Left cardiac atrium (tissue), 4 donors: ENCODE measurements at regions not wholly inside any gene's neighbourhood (a gene's known extent, or its start where the extent isn't known, plus 50 kb on each side); places are given as distances from the start of the nearest gene placed in this dataset.
"Not testable (repeated sequence)": the region's sequence is repeated elsewhere in the genome, so short reads cannot be mapped to it uniquely, and the experiment has no call there.

Source experiments
- ATAC-seq, 2 donors: fragments of 200-7000 bp; cut with Tn5 transposase; one replicate each; pipeline ENCODE4 v1.9.1; 2020; ENCODE audit warnings: mild to moderate bottlenecking in 2 of 2, moderate library complexity in 2 of 2
- DNase-seq: peaks from one replicate; pipeline ENCODE4 v3.0.0-alpha.2; 2020
- intact Hi-C, 2 donors: fragments of 100-400 bp; cut with DNase I; formaldehyde crosslinking; loops; one replicate each; pipeline versions ENCODE4 v1.14.1 to v1.15.1; 2022 to 2023
- donor health status: DM: no; HTN: yes; CAD: no.
- donor health status: DM: no; HTN: yes; CAD: no; lungs with severe emphysema.
- donor health status: DM: yes; HTN: yes; CAD: no.
- donor health status: Dilated cardiomyopathy.

GRCh38 chr12:83515306-83516026 lies 828.8 kb downstream of the TMTC2 start:
- intact Hi-C loops = no loop called here
- ATAC-seq (no peak), DNase-seq (no peak)

GRCh38 chr12:83514372-83514771 lies 827.7 kb downstream of the TMTC2 start:
- DNase-seq (no peak), ATAC-seq (no peak)
- intact Hi-C loops = no loop called here

DNA sequence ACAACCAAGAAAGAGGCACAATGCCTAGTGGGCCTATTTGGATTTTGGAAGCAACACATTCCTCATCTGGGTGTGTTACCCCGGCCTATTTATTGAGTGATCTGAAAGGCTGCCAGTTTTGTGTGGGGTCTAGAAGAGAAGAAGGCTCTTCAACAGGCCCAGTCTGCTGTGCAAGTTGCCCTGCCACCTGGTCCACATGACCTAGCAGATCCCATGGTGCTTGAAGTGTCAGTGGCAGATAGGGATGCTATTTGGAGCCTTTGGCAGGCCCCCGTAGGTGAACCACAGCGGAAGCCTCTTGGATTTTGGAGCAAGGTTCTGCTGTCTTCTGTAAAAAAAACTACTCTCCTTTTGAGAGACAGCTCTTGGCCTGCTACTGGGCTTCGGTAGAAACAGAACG lies 820.1 kb downstream of the TMTC2 start:
- intact Hi-C loops = no loop called here
- ATAC-seq = no peak
- DNase-seq = no peak

DNA sequence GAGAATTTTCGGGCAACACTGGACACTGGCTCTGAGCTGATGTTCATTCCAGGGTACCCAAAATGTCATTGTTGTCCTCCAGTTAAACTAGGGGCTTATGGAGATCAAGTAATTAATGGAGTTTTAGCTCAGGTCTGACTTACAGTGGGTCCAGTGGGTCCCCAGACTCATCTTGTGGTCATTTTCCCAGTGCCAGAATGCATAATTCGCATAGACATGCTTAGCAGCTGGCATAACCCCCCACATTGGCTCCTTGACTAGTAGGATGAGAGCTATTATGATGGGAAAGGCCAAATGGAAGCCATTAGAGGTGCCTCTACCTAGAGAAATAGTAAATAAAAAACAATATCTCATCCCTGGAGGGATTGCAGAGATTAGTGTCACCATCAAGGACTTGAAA lies 818.9 kb downstream of the TMTC2 start:
- ATAC-seq (no peak), DNase-seq (no peak)
- intact Hi-C loops = no loop called here

DNA sequence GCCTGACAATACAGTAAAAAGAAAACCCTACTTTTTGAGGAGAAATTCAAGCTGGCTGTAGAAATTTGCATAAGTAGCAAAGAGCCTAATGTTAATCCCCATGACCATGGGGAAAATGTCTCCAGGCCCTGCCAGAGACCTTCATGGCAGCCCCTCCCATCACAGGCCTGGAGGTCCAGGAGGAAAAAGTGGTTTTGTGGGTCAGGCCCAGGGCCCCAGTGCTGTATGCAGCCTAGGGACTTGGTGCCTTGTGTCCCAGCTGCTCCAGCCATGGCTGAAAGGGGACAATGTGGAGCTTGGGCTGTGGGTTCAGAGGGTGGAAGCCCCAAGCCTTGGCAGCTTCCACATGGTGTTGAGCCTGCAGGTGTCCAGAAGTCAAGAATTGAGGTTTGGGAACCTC lies 813.2 kb downstream of the TMTC2 start:
- ATAC-seq, intact Hi-C loops, DNase-seq: not testable (repeated sequence)

DNA sequence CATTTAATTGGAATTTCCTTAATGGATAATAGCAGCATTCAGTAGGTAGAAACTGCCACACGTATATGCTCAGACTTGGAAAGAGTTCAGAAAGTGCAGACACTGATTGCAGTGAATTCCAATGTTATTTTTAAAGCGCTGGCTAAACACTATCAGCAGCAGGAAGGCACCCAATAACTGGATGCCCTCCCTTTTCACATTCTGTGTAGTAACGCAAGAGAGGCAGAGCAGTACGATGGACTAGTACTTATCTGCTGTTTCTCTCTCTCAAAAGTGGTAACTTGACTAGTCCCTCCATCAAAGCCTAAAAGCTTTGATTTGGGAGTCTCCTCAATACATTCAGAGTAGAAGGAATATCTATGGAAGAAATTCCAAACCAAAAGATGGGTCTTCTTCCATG lies 791.0 kb downstream of the TMTC2 start:
- intact Hi-C loops = no loop called here
- DNase-seq = no peak
- ATAC-seq = peak; percentile 56 to 63

DNA sequence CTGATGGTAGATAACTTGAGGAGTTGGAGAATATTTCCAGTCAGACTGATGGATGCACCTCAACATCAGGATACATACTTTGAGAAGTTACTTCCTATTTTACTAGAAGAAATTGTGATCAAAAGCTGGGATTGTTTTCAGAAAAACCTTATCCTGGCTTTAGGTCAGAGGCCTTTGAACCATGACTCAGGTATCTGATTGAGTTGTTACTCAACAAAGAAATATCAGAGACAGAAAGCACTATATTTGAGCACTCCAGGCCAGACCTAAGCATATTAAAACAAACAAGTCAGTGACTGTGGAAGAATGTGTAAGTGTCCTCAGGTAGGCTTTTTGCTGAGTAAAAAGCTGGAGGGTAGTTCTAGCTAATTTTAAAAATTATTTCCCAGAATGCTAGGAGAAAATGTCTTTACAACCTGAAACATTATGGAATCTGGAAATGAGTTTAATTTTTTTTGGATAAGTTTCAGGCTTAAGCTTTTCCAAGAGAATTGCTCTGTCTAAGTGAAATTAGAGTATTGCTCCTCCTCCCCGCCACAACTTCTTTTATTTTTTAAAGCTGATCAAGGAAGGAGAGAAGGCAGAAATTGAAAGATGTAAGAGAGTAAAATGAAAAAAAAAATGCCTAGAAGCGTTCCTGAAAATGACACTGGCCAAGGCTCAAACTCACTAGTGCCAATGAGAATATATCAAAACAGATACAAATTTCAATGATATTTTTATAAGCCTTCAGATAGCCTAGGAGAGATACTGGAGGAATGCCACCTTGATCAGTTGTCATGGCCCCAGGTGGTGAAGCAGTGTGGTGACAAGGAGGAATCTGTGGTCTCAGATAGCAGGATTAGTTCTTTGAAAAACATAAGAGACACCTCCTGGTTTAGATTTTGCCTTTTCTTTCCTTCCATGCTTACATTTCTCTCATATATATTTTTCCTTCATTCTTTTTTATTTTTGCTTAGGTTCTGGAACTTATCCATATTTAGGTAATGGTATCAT lies 790.3 kb downstream of the TMTC2 start:
- intact Hi-C loops = no loop called here
- DNase-seq (no peak), ATAC-seq (no peak)

- DNase-seq (no peak), ATAC-seq (no peak)
- intact Hi-C loops = no loop called here
Measured at GRCh38 chr12:83476006-83476405, 789.3 kb downstream of the TMTC2 start.

DNA sequence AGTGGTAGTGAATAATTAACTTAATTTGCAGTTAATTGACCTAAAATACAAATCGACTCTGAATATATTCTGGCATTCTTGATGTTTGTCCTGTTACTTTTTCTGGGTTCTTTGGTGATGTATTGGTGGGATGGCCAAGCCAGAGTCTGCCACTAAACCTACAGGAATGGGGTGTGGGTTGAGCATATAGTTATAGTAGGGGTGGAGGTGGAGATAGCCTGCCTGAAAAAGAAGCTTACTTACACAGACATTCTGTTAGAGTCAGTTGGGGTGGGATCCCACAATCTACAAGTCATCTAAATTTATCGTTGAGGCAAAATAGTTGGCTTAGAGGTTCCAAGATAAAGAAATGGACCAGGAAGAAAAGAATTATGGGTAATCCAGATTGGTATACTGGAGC lies 787.7 kb downstream of the TMTC2 start:
- no peak for DNase-seq
- ATAC-seq = no peak
- intact Hi-C loops = no loop called here

GRCh38 chr12:83473408-83474095 lies 786.8 kb downstream of the TMTC2 start:
- no peak for ATAC-seq
- intact Hi-C loops = no loop called here
- DNase-seq = no peak

- DNase-seq (no peak), ATAC-seq (no peak)
- intact Hi-C loops = no loop called here
Measured at GRCh38 chr12:83472772-83473171, 786.1 kb downstream of the TMTC2 start.

- ATAC-seq (no peak), DNase-seq (no peak)
- intact Hi-C loops = no loop called here
Measured at GRCh38 chr12:83472350-83472749, 785.6 kb downstream of the TMTC2 start.

- no peak for DNase-seq
- ATAC-seq = no peak
- intact Hi-C loops = no loop called here
Measured at GRCh38 chr12:83471341-83471740, 784.6 kb downstream of the TMTC2 start.

DNA sequence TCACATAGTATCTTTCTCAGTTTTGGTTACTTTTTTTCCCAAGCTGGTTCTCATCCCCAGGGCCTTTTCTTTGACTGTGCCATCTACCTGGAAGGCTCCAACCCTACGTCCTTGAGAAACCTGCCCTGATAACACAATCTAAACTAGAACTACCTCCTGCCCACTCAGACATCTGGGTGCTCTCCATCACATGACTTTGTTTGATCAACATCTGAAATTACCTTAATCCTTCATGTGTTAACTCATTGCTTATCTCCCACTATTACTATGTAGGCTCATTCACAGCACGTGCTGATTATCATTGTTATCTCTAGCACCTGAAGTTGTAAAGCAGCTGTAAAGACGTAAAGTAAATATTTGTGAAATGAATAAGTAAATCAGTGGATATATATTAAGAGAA lies 784.0 kb downstream of the TMTC2 start:
- ATAC-seq (no peak), DNase-seq (no peak)
- intact Hi-C loops = no loop called here

DNA sequence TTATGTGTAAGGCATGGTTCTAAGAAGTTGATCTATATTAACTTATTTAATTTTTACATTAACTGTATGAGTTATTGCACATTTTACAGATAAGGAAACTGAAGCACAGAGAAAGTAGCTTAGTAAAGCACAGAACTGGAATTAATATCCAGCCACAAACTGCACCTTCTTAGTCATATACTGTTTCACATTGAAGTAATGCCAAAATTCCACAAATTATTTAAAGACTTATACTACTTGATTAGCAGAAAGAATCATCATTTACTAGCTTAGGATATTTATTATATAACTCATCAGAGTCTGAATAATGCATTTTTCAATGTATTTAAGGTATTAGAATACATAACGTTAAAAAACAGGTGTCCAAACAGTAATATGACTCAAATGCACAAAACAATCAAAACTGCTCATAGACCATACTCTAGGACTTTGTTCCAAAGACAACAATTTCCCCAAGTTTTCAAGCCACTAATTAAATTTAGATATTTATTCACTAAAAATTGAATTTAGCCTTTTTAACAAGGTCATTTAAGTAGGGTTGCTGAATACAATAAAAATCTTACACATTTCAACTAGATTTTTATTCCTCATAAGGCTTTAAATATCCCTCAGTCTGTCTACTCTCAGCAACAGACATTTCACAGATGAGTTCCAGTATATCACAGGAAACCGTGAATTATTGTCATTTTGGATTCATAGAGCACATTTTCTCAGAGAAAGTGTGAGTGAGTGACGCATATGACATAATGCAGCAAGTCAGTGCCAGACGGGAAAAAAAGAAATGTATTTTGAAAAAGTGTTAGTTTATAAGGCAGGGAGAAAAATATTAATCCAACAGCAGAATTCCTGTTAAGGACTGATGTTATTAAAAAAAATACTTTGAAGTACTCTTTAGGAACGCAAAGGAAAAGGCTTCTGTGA lies 782.5 kb downstream of the TMTC2 start:
- no peak for ATAC-seq
- intact Hi-C loops = no loop called here
- DNase-seq = no peak

GRCh38 chr12:83465632-83466031 lies 778.9 kb downstream of the TMTC2 start:
- intact Hi-C loops = no loop called here
- no peak for DNase-seq
- no peak for ATAC-seq

DNA sequence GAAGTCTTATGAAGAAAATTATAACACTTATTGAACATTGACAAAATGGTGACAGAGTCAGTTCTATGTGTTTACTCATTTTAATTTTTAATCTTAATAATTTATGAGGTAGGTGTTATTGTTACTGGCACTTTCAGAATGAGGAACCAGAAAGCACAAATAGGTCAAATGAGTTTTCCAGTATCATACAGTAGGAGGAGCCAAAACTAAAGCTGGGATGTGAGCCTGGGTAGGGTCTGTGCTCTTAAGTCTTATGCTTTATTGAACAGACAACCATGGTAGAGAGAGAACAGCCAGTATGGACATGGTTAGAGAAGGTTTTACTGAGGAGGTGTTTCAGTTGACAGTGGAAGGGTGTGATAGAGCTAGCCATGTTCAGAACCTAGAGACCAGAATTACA lies 775.7 kb downstream of the TMTC2 start:
- ATAC-seq (no peak), DNase-seq (no peak)
- intact Hi-C loops = no loop called here

DNA sequence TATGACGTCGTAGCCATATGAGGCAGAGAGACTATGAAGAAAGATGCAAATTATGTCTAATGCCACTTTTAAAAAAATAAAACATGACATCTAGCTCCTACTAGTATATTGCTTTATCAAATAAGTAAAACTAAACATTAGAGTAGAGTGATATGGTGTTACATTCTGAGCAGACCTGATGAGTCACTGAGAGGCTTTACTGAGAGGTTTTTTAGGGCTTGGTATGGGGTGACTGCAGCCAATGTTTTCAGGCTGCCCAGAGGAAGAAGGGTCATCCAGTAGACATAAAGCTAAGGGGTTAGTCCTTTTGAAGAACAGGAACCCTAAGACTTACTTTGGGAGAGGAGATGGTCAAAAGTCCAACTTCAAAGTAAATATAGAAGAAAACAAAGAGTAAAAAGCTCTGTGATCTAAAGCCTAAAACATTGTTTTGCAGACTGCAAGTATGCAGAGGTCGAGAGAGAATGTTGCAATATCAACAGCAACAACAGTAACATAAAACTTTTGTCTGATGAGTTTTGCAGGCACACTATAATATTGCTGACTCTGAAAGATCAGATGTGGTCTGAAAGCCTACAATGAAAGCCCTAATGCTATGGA lies 774.7 kb downstream of the TMTC2 start:
- ATAC-seq (no peak), DNase-seq (no peak)
- intact Hi-C loops = no loop called here

DNA sequence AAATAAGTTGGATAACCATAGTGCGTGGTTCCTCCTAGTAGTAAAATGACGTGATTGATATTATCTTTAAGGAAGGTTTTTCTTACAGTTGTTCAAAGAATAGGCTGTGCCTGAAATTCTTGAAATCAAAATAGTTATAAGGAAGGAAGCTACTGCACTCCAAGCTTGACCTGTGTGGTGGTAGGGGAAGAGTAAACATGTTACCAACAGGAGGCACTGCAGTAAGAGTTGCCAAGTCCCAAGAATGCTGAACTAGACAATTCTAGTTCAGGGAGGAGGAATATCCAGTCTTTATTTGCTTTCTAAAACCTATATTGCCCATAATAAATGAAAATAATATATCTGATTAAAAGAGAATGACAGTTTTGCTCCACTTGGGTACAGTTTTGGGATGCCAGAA lies 764.5 kb downstream of the TMTC2 start:
- no peak for DNase-seq
- intact Hi-C loops = no loop called here

More for the DNA sequence above, 764.5 kb downstream of the TMTC2 start:
- ATAC-seq = no peak
